ENCODE measurements at regions not wholly inside any gene's neighbourhood (a gene's known extent, or its start where the extent isn't known, plus 50 kb on each side); places are given as distances from the start of the nearest gene placed in this dataset.

DNA sequence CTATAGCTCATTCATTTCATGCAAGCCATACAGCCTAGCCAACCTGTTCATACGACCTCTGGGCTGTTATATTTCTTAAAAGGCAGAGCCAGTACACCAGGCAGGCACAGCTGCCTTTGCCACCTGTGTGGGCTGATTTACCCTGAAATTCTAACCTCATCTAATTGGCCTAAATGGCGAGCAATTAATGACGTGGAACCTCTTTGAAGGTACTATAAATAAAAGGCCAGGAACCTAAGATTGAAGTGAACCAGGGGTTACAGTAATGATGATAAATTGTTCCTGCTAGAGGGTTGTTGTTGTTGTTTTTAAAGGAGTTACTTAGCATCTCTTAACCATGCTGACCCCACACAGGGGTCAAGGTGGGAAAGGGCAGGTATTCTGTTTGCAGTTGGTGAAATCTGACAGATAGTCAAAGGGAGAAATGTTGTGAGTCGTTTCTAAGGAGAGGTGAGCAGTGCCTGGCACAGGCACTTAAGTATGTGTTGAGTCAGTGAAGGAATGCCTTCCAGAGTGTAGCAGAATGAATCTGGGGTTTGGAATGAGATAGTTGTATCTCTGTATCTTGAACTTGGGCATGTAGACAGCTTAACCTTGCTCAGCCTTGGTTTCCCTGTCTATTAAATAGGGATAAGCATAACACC lies 213.5 kb upstream of the NAV2 start:
- intact Hi-C loops (cut with micrococcal nuclease): no loop called here
- Histone ChIP-seq H3K9me3 (ENCODE audit: control extremely low read depth in 1 of 3, control insufficient read depth in 2 of 3, insufficient read depth in 1 of 3, low read length in 2 of 3) (peaks cover 0 to 3% (median 0%) of the 10 kb centered on the region in 3 donors), H2AFZ (ENCODE audit: insufficient read depth, low read depth, low read length, poor library complexity, severe bottlenecking) (no peak overlapping the region), H4K20me1 (ENCODE audit: control insufficient read depth, insufficient read depth, low read length, poor library complexity, severe bottlenecking) (no peaks in the 10 kb centered on the region), H3K4me3 (ENCODE audit: control extremely low read depth in 1 of 5, extremely low read depth in 1 of 5, insufficient read depth in 1 of 5, low read depth in 2 of 5, low read length in 4 of 5) (no peak overlapping the region), H3K27me3 (replicated peaks in 1 of 4; ENCODE audit: control extremely low read depth in 1 of 4, control insufficient read depth in 3 of 4, insufficient read depth in 4 of 4, low read length in 3 of 4) (no peaks in the 10 kb centered on the region), H3K4me2 (replicated peaks; ENCODE audit: low read depth, low read length, poor library complexity, severe bottlenecking) (no peak overlapping the region), H3K36me3 (replicated peaks in 1 of 2; ENCODE audit: control extremely low read depth in 1 of 2, control insufficient read depth in 1 of 2, extremely low read depth in 1 of 2, insufficient read depth in 2 of 2, low read length in 1 of 2) (no peaks in the 10 kb centered on the region), H3K9ac (ENCODE audit: low read length) (no peak overlapping the region), H3K79me2 (ENCODE audit: control insufficient read depth, insufficient read depth, low read length) (no peaks in the 10 kb centered on the region), H3K27ac (ENCODE audit: low read length in 2 of 2) (no peak overlapping the region), H3K4me1 (ENCODE audit: control insufficient read depth in 2 of 2, insufficient read depth in 2 of 2, low read length in 2 of 2) (no peaks in the 10 kb centered on the region)
- Mint-ChIP-seq H3K27ac (no peak overlapping the region), H3K4me3 (no peak overlapping the region), H3K4me1 (no peaks in the 10 kb centered on the region), H3K27me3 (no peaks in the 10 kb centered on the region), H3K9me3 (ENCODE audit: insufficient read depth) (no peaks in the 10 kb centered on the region)
- DNase-seq: no peak
- ChIA-PET CTCF (no interaction called here), POLR2A (no interaction called here)
- no peak for ATAC-seq (ENCODE audit: low read depth)
- TF ChIP-seq EZH2 (IDR thresholded peaks at IDR 0.05; ENCODE audit: borderline replicate concordance, insufficient read depth, low read depth, low read length, poor library complexity, severe bottlenecking): no peak
- no peak for TF ChIP-seq CTCF (IDR thresholded peaks at IDR 0.05)
- WGBS (ENCODE audit: insufficient coverage): 50% methylated on average over 2 of the region's 4 CpGs

DNA sequence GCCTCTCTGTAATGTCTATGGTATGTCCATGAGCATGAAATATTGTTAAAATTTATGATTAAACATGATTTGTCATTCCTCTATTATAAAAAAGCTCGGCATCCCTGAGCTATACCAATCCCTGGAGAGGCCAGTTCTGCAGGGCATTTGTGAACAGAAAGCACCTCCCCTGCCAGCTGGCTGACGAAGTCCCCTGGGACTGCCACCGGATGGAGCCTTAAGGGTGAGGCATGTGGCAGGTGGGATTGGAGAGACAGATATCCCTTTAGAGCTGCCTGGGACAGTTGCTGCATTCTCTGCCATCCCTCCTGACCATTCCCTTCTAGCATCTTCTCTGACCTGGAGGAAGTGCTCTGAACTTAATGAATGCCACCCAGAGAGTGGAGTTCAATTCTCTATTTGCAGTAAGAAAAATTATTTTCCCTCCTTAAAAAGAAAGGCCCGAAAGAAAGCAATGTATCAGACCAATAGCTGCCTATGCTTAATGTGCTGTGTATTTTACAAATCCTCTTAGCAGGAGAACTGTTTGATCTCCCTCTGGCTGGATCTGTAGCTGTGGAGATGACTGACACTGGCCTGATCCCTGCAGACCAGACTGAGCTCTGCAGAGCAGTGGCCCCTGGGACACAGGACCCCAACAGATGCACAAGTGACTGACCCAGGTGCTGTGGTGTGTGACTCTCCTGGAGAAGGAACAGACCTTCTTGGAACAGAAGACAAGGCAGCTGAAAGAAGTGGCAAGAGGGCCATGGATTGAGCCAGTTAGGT lies 219.0 kb upstream of the NAV2 start:
- no peak overlapping the region for H3K4me3 Mint-ChIP-seq
- Histone ChIP-seq H3K9ac (ENCODE audit: low read length) (no peak overlapping the region), H3K4me2 (replicated peaks; ENCODE audit: low read depth, low read length, poor library complexity, severe bottlenecking) (no peak overlapping the region), H3K9me3 (ENCODE audit: control extremely low read depth in 1 of 3, control insufficient read depth in 2 of 3, insufficient read depth in 1 of 3, low read length in 2 of 3) (peaks cover 0 to 3% (median 0%) of the 10 kb centered on the region in 3 donors), H2AFZ (ENCODE audit: insufficient read depth, low read depth, low read length, poor library complexity, severe bottlenecking) (no peak overlapping the region), H3K36me3 (replicated peaks in 1 of 2; ENCODE audit: control extremely low read depth in 1 of 2, control insufficient read depth in 1 of 2, extremely low read depth in 1 of 2, insufficient read depth in 2 of 2, low read length in 1 of 2) (no peaks in the 10 kb centered on the region), H4K20me1 (ENCODE audit: control insufficient read depth, insufficient read depth, low read length, poor library complexity, severe bottlenecking) (no peaks in the 10 kb centered on the region), H3K79me2 (ENCODE audit: control insufficient read depth, insufficient read depth, low read length) (no peaks in the 10 kb centered on the region), H3K27ac (ENCODE audit: low read length in 2 of 2) (no peak overlapping the region), H3K27me3 (replicated peaks in 1 of 4; ENCODE audit: control extremely low read depth in 1 of 4, control insufficient read depth in 3 of 4, insufficient read depth in 4 of 4, low read length in 3 of 4) (no peaks in the 10 kb centered on the region), H3K4me3 (ENCODE audit: control extremely low read depth in 1 of 5, extremely low read depth in 1 of 5, insufficient read depth in 1 of 5, low read depth in 2 of 5, low read length in 4 of 5) (no peak overlapping the region), H3K4me1 (ENCODE audit: control insufficient read depth in 2 of 2, insufficient read depth in 2 of 2, low read length in 2 of 2) (no peaks in the 10 kb centered on the region)
- WGBS (ENCODE audit: insufficient coverage): no CpG with 5 or more reads among the region's 4 CpGs
- no peaks in the 10 kb centered on the region for H3K9me3 Mint-ChIP-seq (ENCODE audit: insufficient read depth)
- no peak for TF ChIP-seq CTCF (IDR thresholded peaks at IDR 0.05)
- TF ChIP-seq EZH2 (IDR thresholded peaks at IDR 0.05; ENCODE audit: borderline replicate concordance, insufficient read depth, low read depth, low read length, poor library complexity, severe bottlenecking): no peak
- H3K27me3 Mint-ChIP-seq: peaks cover 13% of the 10 kb centered on the region
- no peaks in the 10 kb centered on the region for H3K4me1 Mint-ChIP-seq
- ChIA-PET POLR2A (no interaction called here), CTCF (no interaction called here)
- no peak overlapping the region for H3K27ac Mint-ChIP-seq
- intact Hi-C loops (cut with micrococcal nuclease): no loop called here
- DNase-seq: no peak
- ATAC-seq (ENCODE audit: low read depth): no peak

All from B cell (primary cell).